ENCODE measurements at regions not wholly inside any gene's neighbourhood (a gene's known extent, or its start where the extent isn't known, plus 50 kb on each side); places are given as distances from the start of the nearest gene placed in this dataset.

DNA sequence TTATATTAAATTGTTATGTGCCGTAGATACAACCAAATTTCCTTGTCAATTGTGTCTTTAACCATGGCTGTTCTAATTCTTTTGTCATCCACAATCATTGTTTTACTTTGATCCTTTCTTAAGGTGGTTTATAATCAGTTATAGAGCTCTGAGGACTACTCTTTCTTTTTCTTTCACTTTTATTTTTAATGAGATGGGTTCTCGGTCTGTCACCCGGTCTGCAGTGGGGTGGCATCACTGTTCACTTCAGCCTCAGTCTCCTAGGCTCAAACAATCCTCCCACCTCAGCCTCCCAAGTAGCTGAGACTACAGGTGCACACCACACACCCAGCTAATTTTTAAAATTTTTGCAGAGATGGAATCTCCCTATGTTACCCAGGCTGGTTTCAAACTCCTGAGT, 74.2 kb downstream of the ANXA2R start:
- CTCF ChIA-PET = interaction anchor here in 1 of 2 donors (1.0 to 1.2 kb wide), 2 partner anchors 9 to 16 kb away, joined by 3 to 4 read pairs; no protein-coding TSS in a partner anchor

GRCh38 chr5:42963412-42963811, 76.7 kb downstream of the ANXA2R start:
- Mint-ChIP-seq H3K9me3 (no peaks in the 10 kb centered on the region), H3K4me3 (no peak overlapping the region), H3K27me3 (no peaks in the 10 kb centered on the region), H3K27ac (no peak overlapping the region), H3K4me1 (peaks cover 16 to 34% (median 18%) of the 10 kb centered on the region in 3 donors), H3K36me3 (peaks cover 12% of the 10 kb centered on the region)
- ATAC-seq (replicated peaks in 1 of 4) = no peak
- no peak for DNase-seq
- no peak overlapping the region for H3K27ac ChIP-seq (ENCODE audit: low read length)
- ChIA-PET CTCF (no interaction called here), POLR2A (interaction anchor here (0.5 to 0.6 kb wide), 2 partner anchors 13 to 151 kb away, joined by 3 read pairs; no protein-coding TSS in a partner anchor)
- no peaks in the 10 kb centered on the region for H3K27me3 ChIP-seq (replicated peaks in 1 of 2; ENCODE audit: control insufficient read depth in 2 of 2, extremely low read depth in 1 of 2, insufficient read depth in 2 of 2, low read length in 1 of 2)
- H3K4me1 ChIP-seq (ENCODE audit: control insufficient read depth in 1 of 2, extremely low read depth in 1 of 2, insufficient read depth in 2 of 2, low read length in 2 of 2) = peaks cover 0 to 15% of the 10 kb centered on the region in 2 experiments
- 100% methylated on average over 1 of the region's 1 CpG for WGBS (ENCODE audit: insufficient coverage)
- H3K4me3 ChIP-seq (ENCODE audit: control insufficient read depth in 1 of 2, extremely low read depth in 1 of 2, low read length in 1 of 2) = no peak overlapping the region
- no peaks in the 10 kb centered on the region for H3K9me3 ChIP-seq
- no peaks in the 10 kb centered on the region for H3K36me3 ChIP-seq (ENCODE audit: control insufficient read depth in 2 of 2, extremely low read depth in 1 of 2, insufficient read depth in 1 of 2, low read length in 1 of 2)

More for the DNA sequence above, 74.2 kb downstream of the ANXA2R start:
- no peak for DNase-seq
- peaks cover 0 to 13% of the 10 kb centered on the region in 2 experiments for H3K4me1 ChIP-seq (ENCODE audit: control insufficient read depth in 1 of 2, extremely low read depth in 1 of 2, insufficient read depth in 2 of 2, low read length in 2 of 2)
- H3K36me3 ChIP-seq (ENCODE audit: control insufficient read depth in 2 of 2, extremely low read depth in 1 of 2, insufficient read depth in 1 of 2, low read length in 1 of 2) = no peaks in the 10 kb centered on the region
- POLR2A ChIA-PET = interaction anchor here in 1 of 2 donors (0.6 kb wide), 3 partner anchors 16 to 114 kb away, joined by 3 to 8 read pairs (median 4); no protein-coding TSS in a partner anchor
- H3K4me1 Mint-ChIP-seq = peaks cover 7 to 24% (median 10%) of the 10 kb centered on the region in 3 donors
- peak overlapping the region in 2 of 3 donors; percentile 21 to 22 for H3K4me3 Mint-ChIP-seq
- H3K27me3 ChIP-seq (replicated peaks in 1 of 2; ENCODE audit: control insufficient read depth in 2 of 2, extremely low read depth in 1 of 2, insufficient read depth in 2 of 2, low read length in 1 of 2) = no peaks in the 10 kb centered on the region
- ATAC-seq (replicated peaks in 1 of 4) = no peak
- no CpG with 5 or more reads among the region's 3 CpGs for WGBS (ENCODE audit: insufficient coverage)
- no peaks in the 10 kb centered on the region for H3K9me3 Mint-ChIP-seq
- no peaks in the 10 kb centered on the region for H3K9me3 ChIP-seq
- H3K27ac Mint-ChIP-seq = peak overlapping the region in 1 of 2 donors; percentile 28
- H3K27ac ChIP-seq (ENCODE audit: low read length) = no peak overlapping the region
- no peak overlapping the region for H3K4me3 ChIP-seq (ENCODE audit: control insufficient read depth in 1 of 2, extremely low read depth in 1 of 2, low read length in 1 of 2)
- H3K36me3 Mint-ChIP-seq = peaks cover 12% of the 10 kb centered on the region
- no peaks in the 10 kb centered on the region for H3K27me3 Mint-ChIP-seq

DNA sequence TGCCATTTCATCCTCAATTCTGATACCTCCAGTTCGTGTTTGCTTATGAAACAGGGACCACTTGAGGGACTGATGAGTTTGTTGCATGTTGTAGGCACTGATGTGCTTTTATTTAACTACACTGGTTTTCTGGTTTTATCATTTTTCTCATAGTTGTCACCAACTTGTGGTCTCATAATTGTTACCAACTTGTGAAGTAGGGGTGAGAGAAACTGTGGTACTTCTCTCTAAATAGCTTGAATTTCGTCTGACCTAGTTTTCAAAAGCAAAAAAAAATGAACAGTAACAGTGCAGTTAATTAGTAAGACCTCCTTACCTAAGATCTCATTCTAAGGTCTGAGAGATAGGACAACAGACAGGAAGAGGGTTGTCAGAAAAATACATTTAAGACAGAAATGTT, 78.0 kb downstream of the ANXA2R start:
- Histone ChIP-seq H3K9me3 (no peaks in the 10 kb centered on the region), H3K4me1 (ENCODE audit: control insufficient read depth in 1 of 2, extremely low read depth in 1 of 2, insufficient read depth in 2 of 2, low read length in 2 of 2) (peaks cover 0 to 15% of the 10 kb centered on the region in 2 experiments), H3K36me3 (ENCODE audit: control insufficient read depth in 2 of 2, extremely low read depth in 1 of 2, insufficient read depth in 1 of 2, low read length in 1 of 2) (no peaks in the 10 kb centered on the region), H3K27me3 (replicated peaks in 1 of 2; ENCODE audit: control insufficient read depth in 2 of 2, extremely low read depth in 1 of 2, insufficient read depth in 2 of 2, low read length in 1 of 2) (no peaks in the 10 kb centered on the region), H3K27ac (ENCODE audit: low read length) (peak overlapping the region; percentile 34), H3K4me3 (ENCODE audit: control insufficient read depth in 1 of 2, extremely low read depth in 1 of 2, low read length in 1 of 2) (no peak overlapping the region)
- DNase-seq = peak in 1 of 35 experiments; percentile 46
- peak overlapping the region; percentile 44 to 53 for H3K27ac Mint-ChIP-seq
- H3K9me3 Mint-ChIP-seq = no peaks in the 10 kb centered on the region
- peaks cover 16 to 34% (median 18%) of the 10 kb centered on the region in 3 donors for H3K4me1 Mint-ChIP-seq
- CTCF ChIA-PET = interaction anchor here (0.6 to 1.3 kb wide), 3 partner anchors 32 to 322 kb away, joined by 3 to 9 read pairs (median 5); no protein-coding TSS in a partner anchor
- H3K4me3 Mint-ChIP-seq = no peak overlapping the region
- WGBS (ENCODE audit: insufficient coverage) = no CpG with 5 or more reads among the region's 2 CpGs
- POLR2A ChIA-PET = interaction anchor here (0.6 to 1.3 kb wide), 2 partner anchors 12 to 37 kb away, joined by 3 to 4 read pairs; no protein-coding TSS in a partner anchor
- no peak for ATAC-seq (replicated peaks in 1 of 4)
- no peaks in the 10 kb centered on the region for H3K27me3 Mint-ChIP-seq
- H3K36me3 Mint-ChIP-seq = peaks cover 12% of the 10 kb centered on the region

- H3K4me3 ChIP-seq (ENCODE audit: control insufficient read depth in 1 of 2, extremely low read depth in 1 of 2, low read length in 1 of 2) = no peak overlapping the region
- POLR2A ChIA-PET = interaction anchor here in 1 of 2 donors (0.6 to 0.7 kb wide), 3 partner anchors 11 to 78 kb away, joined by 3 to 5 read pairs (median 3); no protein-coding TSS in a partner anchor
- no peaks in the 10 kb centered on the region for H3K9me3 Mint-ChIP-seq
- no peaks in the 10 kb centered on the region for H3K36me3 ChIP-seq (ENCODE audit: control insufficient read depth in 2 of 2, extremely low read depth in 1 of 2, insufficient read depth in 1 of 2, low read length in 1 of 2)
- no peak for ATAC-seq (replicated peaks in 1 of 4)
- H3K36me3 Mint-ChIP-seq = peaks cover 12% of the 10 kb centered on the region
- no peak overlapping the region for H3K27ac Mint-ChIP-seq
- no peaks in the 10 kb centered on the region for H3K27me3 Mint-ChIP-seq
- 65% methylated on average over 2 of the region's 2 CpGs for WGBS (ENCODE audit: insufficient coverage)
- no peak overlapping the region for H3K4me3 Mint-ChIP-seq
- no peak for DNase-seq
- peaks cover 0 to 11% of the 10 kb centered on the region in 2 experiments for H3K4me1 ChIP-seq (ENCODE audit: control insufficient read depth in 1 of 2, extremely low read depth in 1 of 2, insufficient read depth in 2 of 2, low read length in 2 of 2)
- CTCF ChIA-PET = interaction anchor here in 1 of 2 donors (0.6 kb wide), 1 partner anchor 32 kb away, joined by 6 read pairs; no protein-coding TSS in a partner anchor
- no peaks in the 10 kb centered on the region for H3K9me3 ChIP-seq
- peaks cover 6 to 26% (median 10%) of the 10 kb centered on the region in 3 donors for H3K4me1 Mint-ChIP-seq
- H3K27ac ChIP-seq (ENCODE audit: low read length) = no peak overlapping the region
- H3K27me3 ChIP-seq (replicated peaks in 1 of 2; ENCODE audit: control insufficient read depth in 2 of 2, extremely low read depth in 1 of 2, insufficient read depth in 2 of 2, low read length in 1 of 2) = no peaks in the 10 kb centered on the region
These were observed 79.6 kb downstream of the ANXA2R start for GRCh38 chr5:42960506-42960905.

DNA sequence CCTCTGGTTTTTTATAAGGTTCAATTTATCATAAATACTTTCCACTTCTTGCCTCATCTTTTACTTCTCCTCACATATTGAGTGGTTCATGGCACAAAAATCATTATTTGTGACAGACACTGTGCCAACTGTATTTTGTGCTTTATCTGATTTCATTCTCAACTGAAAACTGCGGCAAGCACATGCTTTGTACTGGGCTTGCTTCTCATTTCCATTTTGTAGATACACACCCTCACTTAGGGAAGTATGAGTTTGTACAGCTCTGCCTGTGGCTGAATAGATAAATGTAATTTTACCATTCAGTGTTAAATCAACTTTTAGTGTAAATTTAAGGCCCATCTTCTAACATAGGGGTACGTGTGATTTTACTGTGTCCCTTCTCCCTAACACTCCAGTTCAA, 83.6 kb downstream of the ANXA2R start:
- Histone ChIP-seq H3K4me3 (ENCODE audit: control insufficient read depth in 1 of 2, extremely low read depth in 1 of 2, low read length in 1 of 2) (no peak overlapping the region), H3K4me1 (ENCODE audit: control insufficient read depth in 1 of 2, extremely low read depth in 1 of 2, insufficient read depth in 2 of 2, low read length in 2 of 2) (peaks cover 6 to 24% of the 10 kb centered on the region in 2 experiments), H3K27ac (ENCODE audit: low read length) (no peak overlapping the region), H3K27me3 (replicated peaks in 1 of 2; ENCODE audit: control insufficient read depth in 2 of 2, extremely low read depth in 1 of 2, insufficient read depth in 2 of 2, low read length in 1 of 2) (no peaks in the 10 kb centered on the region), H3K36me3 (ENCODE audit: control insufficient read depth in 2 of 2, extremely low read depth in 1 of 2, insufficient read depth in 1 of 2, low read length in 1 of 2) (no peaks in the 10 kb centered on the region), H3K9me3 (no peaks in the 10 kb centered on the region)
- H3K9me3 Mint-ChIP-seq = peaks cover 0 to 15% (median 7%) of the 10 kb centered on the region in 3 donors
- ATAC-seq (replicated peaks in 1 of 4) (no peak), DNase-seq (no peak)
- WGBS (ENCODE audit: insufficient coverage) = 100% methylated on average over 1 of the region's 2 CpGs
- ChIA-PET POLR2A (no interaction called here), CTCF (no interaction called here)
- H3K4me1 Mint-ChIP-seq = peaks cover 15 to 27% (median 26%) of the 10 kb centered on the region in 3 donors
- H3K36me3 Mint-ChIP-seq = peaks cover 11% of the 10 kb centered on the region
- no peaks in the 10 kb centered on the region for H3K27me3 Mint-ChIP-seq
- no peak overlapping the region for H3K4me3 Mint-ChIP-seq
- no peak overlapping the region for H3K27ac Mint-ChIP-seq

DNA sequence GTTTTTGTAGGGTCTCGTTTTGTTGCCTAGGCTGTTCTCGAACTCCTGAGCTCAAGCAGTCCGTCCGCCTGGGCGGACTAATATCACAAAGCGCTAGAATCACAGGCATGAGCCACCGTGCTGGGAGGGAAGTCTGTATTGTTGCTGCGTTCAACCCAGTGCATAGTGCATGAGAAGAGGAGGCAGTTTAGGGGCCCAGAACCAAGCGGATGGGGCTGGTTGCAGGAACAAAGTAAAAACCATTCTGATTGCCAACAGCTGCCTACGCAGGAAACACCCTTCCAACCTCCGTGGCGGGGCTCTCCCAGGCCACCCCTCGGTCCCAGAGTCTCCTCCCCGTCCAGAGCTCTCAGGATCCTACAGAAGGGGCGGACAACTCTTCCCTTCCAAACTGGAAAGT, 87.1 kb downstream of the ANXA2R start:
- Mint-ChIP-seq H3K27ac (peak overlapping the region in 1 of 2 donors; percentile 27), H3K9me3 (peaks cover 0 to 15% (median 7%) of the 10 kb centered on the region in 3 donors), H3K36me3 (peaks cover 11% of the 10 kb centered on the region), H3K4me3 (peak overlapping the region; percentile 96 to 98 (median 98)), H3K4me1 (peaks cover 34 to 41% (median 37%) of the 10 kb centered on the region in 3 donors), H3K27me3 (no peaks in the 10 kb centered on the region)
- ATAC-seq (replicated peaks in 1 of 4) = no peak
- no peaks in the 10 kb centered on the region for H3K36me3 ChIP-seq (ENCODE audit: control insufficient read depth in 2 of 2, extremely low read depth in 1 of 2, insufficient read depth in 1 of 2, low read length in 1 of 2)
- 79% methylated on average over 14 of the region's 15 CpGs for WGBS (ENCODE audit: insufficient coverage)
- DNase-seq = peak in 1 of 35 experiments; percentile 23
- H3K4me3 ChIP-seq (ENCODE audit: control insufficient read depth in 1 of 2, extremely low read depth in 1 of 2, low read length in 1 of 2) = peak overlapping the region; percentile 77 to 98
- no peaks in the 10 kb centered on the region for H3K27me3 ChIP-seq (replicated peaks in 1 of 2; ENCODE audit: control insufficient read depth in 2 of 2, extremely low read depth in 1 of 2, insufficient read depth in 2 of 2, low read length in 1 of 2)
- no peaks in the 10 kb centered on the region for H3K9me3 ChIP-seq
- POLR2A ChIA-PET = interaction anchor here in 1 of 2 donors (0.6 to 4.5 kb wide), 4 partner anchors 40 to 190 kb away, joined by 3 to 70 read pairs (median 4); no protein-coding TSS in a partner anchor
- H3K4me1 ChIP-seq (ENCODE audit: control insufficient read depth in 1 of 2, extremely low read depth in 1 of 2, insufficient read depth in 2 of 2, low read length in 2 of 2) = peaks cover 15 to 46% of the 10 kb centered on the region in 2 experiments
- no peak overlapping the region for H3K27ac ChIP-seq (ENCODE audit: low read length)
- CTCF ChIA-PET = interaction anchor here in 1 of 2 donors (1.0 to 5.2 kb wide), 3 partner anchors 38 to 44 kb away, joined by 3 to 64 read pairs (median 5); no protein-coding TSS in a partner anchor

All from T-cell (primary cell).